IMR-90 (cell line): ENCODE measurements at regions not wholly inside any gene's neighbourhood (a gene's known extent, or its start where the extent isn't known, plus 50 kb on each side); places are given as distances from the start of the nearest gene placed in this dataset.

ENCODE experiments used
- ATAC-seq: fragments of 200-7000 bp; cut with Tn5 transposase; 2 replicates; pipeline ENCODE4 v1.9.1; 2020; ENCODE audit warnings: low read depth, mild to moderate bottlenecking, moderate library complexity
- BruUV-seq: library from RNA; stranded (reverse); fragments of 400-500 nt; replicated peaks from 2 replicates; lab custom pipeline; 2021; lab: Mats Ljungman, UMichigan
- CTCF ChIA-PET: fragments of 300-600 bp; formaldehyde crosslinking; extraction: SDS; loops from one replicate; lab custom pipeline; 2021; ENCODE audit warnings: antibody characterized with exemption; lab: Yijun Ruan, JAX
- POLR2A ChIA-PET: fragments of 300-600 bp; sonication (Branson Sonifier 250); formaldehyde crosslinking; loops from one replicate; lab custom pipeline; 2022; ENCODE audit warnings: antibody characterized with exemption; ENCODE audit not compliant: unreplicated experiment; lab: Charles Lee
- DNase-seq: peaks from one replicate; pipeline ENCODE4 v3.0.0; 2013
- H2AFZ ChIP-seq: replicated peaks from 2 replicates; pipeline ENCODE3; 2013; ENCODE audit warnings: low read length, mild to moderate bottlenecking; ENCODE audit not compliant: poor library complexity
- H2AK5ac ChIP-seq: 2 replicates; pipeline ENCODE4 v1.6.1; 2013; ENCODE audit warnings: low read depth, low read length, inconsistent platforms
- H2AK9ac ChIP-seq: replicated peaks from 2 replicates; pipeline ENCODE3; 2013; ENCODE audit warnings: mild to moderate bottlenecking, low read depth, low read length, moderate library complexity; ENCODE audit not compliant: poor library complexity
- H2BK120ac ChIP-seq: 2 replicates; pipeline ENCODE4 v1.6.1; 2013; ENCODE audit warnings: low read depth, low read length, inconsistent platforms
- H2BK15ac ChIP-seq: 3 replicates; pipeline ENCODE4 v1.6.1; 2013; ENCODE audit warnings: low read depth, low read length, inconsistent platforms
- H2BK20ac ChIP-seq: 2 replicates; pipeline ENCODE4 v1.6.1; 2013; ENCODE audit warnings: low read depth, mild to moderate bottlenecking, inconsistent platforms, low read length, moderate library complexity
- H2BK5ac ChIP-seq: 2 replicates; pipeline ENCODE4 v1.6.1; 2013; ENCODE audit warnings: mild to moderate bottlenecking, low read depth, low read length, inconsistent platforms; ENCODE audit not compliant: poor library complexity, severe bottlenecking
- H3K14ac ChIP-seq: replicated peaks from 2 replicates; pipeline ENCODE4 v1.6.1; 2013; ENCODE audit warnings: low read depth, low read length, inconsistent platforms
- H3K18ac ChIP-seq: 2 replicates; pipeline ENCODE4 v1.6.1; 2013; ENCODE audit warnings: low read depth, low read length, control low read depth
- H3K23ac ChIP-seq: 2 replicates; pipeline ENCODE4 v1.6.1; 2013; ENCODE audit warnings: low read depth, low read length, inconsistent platforms
- H3K27ac ChIP-seq: 2 replicates; pipeline ENCODE4 v1.5.1; 2013; ENCODE audit warnings: mild to moderate bottlenecking, control low read depth, low read length; ENCODE audit not compliant: insufficient read depth
- H3K27me3 ChIP-seq: 2 replicates; pipeline ENCODE4 v1.6.1; 2013; ENCODE audit warnings: low read length; ENCODE audit not compliant: control insufficient read depth, insufficient read depth
- H3K36me3 ChIP-seq: 2 replicates; pipeline ENCODE4 v1.6.1; 2013; ENCODE audit warnings: low read length, mixed read lengths; ENCODE audit not compliant: control insufficient read depth, insufficient read depth
- H3K4ac ChIP-seq: 2 replicates; pipeline ENCODE4 v1.6.1; 2013; ENCODE audit warnings: low read depth, low read length, inconsistent platforms
- H3K4me1 ChIP-seq: 2 replicates; pipeline ENCODE4 v1.6.1; 2013; ENCODE audit warnings: low read length, mixed read lengths; ENCODE audit not compliant: control insufficient read depth, insufficient read depth
- H3K4me2 ChIP-seq: 2 replicates; pipeline ENCODE4 v1.6.1; 2013; ENCODE audit warnings: low read depth, mild to moderate bottlenecking, control low read depth, low read length, moderate library complexity
- H3K4me3 ChIP-seq: 2 replicates; pipeline ENCODE4 v1.5.1; 2013; ENCODE audit warnings: low read depth, mild to moderate bottlenecking, control low read depth, low read length, moderate library complexity; ENCODE audit not compliant: insufficient read depth
- H3K56ac ChIP-seq: 2 replicates; pipeline ENCODE4 v1.6.1; 2013; ENCODE audit warnings: low read length, inconsistent platforms; ENCODE audit not compliant: insufficient read depth; ENCODE audit errors: extremely low read depth
- H3K79me1 ChIP-seq, 2 experiments: 2 replicates each; pipeline ENCODE4 v1.6.1; 2013; ENCODE audit warnings: low read length in 2 of 2, inconsistent platforms in 1 of 2, low read depth in 1 of 2
- H3K9ac ChIP-seq: 2 replicates; pipeline ENCODE4 v1.6.1; 2013; ENCODE audit warnings: low read depth, low read length, control low read depth
- H3K9me1 ChIP-seq: 2 replicates; pipeline ENCODE4 v1.6.1; 2013; ENCODE audit warnings: low read length, inconsistent platforms; ENCODE audit not compliant: insufficient read depth
- H3K9me3 ChIP-seq: 2 replicates; pipeline ENCODE4 v1.6.1; 2013; ENCODE audit warnings: low read length; ENCODE audit not compliant: control insufficient read depth, insufficient read depth
- H4K20me1 ChIP-seq: 2 replicates; pipeline ENCODE4 v1.6.1; 2013; ENCODE audit warnings: low read length, inconsistent platforms; ENCODE audit not compliant: insufficient read depth
- H4K5ac ChIP-seq: 2 replicates; pipeline ENCODE4 v1.6.1; 2013; ENCODE audit warnings: mild to moderate bottlenecking, low read depth, low read length, control low read depth
- H4K8ac ChIP-seq, 2 experiments: 2 replicates each; pipeline ENCODE4 v1.6.1; 2013; ENCODE audit warnings: low read depth in 2 of 2, low read length in 2 of 2, control low read depth in 1 of 2, inconsistent platforms in 1 of 2
- H4K91ac ChIP-seq: 2 replicates; pipeline ENCODE4 v1.6.1; 2013; ENCODE audit warnings: low read depth, low read length, inconsistent platforms; ENCODE audit not compliant: insufficient read depth
- BHLHE40 ChIP-seq: fragments of 150-350 bp; IDR thresholded peaks from 2 replicates; pipeline ENCODE4 v1.6.1; 2016; ENCODE audit warnings: mild to moderate bottlenecking, low read depth, low read length
- CEBPB ChIP-seq: IDR thresholded peaks from 2 replicates; pipeline ENCODE4 v1.6.1; 2012; ENCODE audit warnings: low read depth, low read length, improper control_type of control experiment
- CHD1 ChIP-seq: IDR thresholded peaks from 2 replicates; pipeline ENCODE4 v1.6.1; 2012; ENCODE audit warnings: low read depth, low read length, improper control_type of control experiment
- ELK1 ChIP-seq: fragments of 150-350 bp; IDR thresholded peaks from 2 replicates; pipeline ENCODE4 v1.6.1; 2016; ENCODE audit warnings: low read depth, mild to moderate bottlenecking, low read length, moderate library complexity, borderline replicate concordance
- FOS ChIP-seq: fragments of 150-350 bp; IDR thresholded peaks from 2 replicates; pipeline ENCODE4 v1.6.1; 2016; ENCODE audit warnings: low read depth, low read length
- MAFK ChIP-seq: IDR thresholded peaks from 2 replicates; pipeline ENCODE4 v1.6.1; 2012; ENCODE audit warnings: low read depth, low read length, improper control_type of control experiment
- MAZ ChIP-seq: IDR thresholded peaks from 2 replicates; pipeline ENCODE4 v1.6.1; 2012; ENCODE audit warnings: low read depth, mild to moderate bottlenecking, low read length, improper control_type of control experiment, moderate library complexity, borderline replicate concordance
- MXI1 ChIP-seq: IDR thresholded peaks from 2 replicates; pipeline ENCODE4 v1.6.1; 2012; ENCODE audit warnings: low read depth, mild to moderate bottlenecking, low read length, moderate library complexity, borderline replicate concordance
- NFE2L2 ChIP-seq: fragments of 150-350 bp; IDR thresholded peaks from 2 replicates; pipeline ENCODE4 v1.6.1; 2016; ENCODE audit warnings: low read depth, mild to moderate bottlenecking, low read length
- POLR2A ChIP-seq: IDR thresholded peaks from 2 replicates; pipeline ENCODE4 v1.6.1; 2012; ENCODE audit warnings: mild to moderate bottlenecking, low read depth, low read length
- RAD21 ChIP-seq: IDR thresholded peaks from 2 replicates; pipeline ENCODE4 v1.6.1; 2012; ENCODE audit warnings: low read length, improper control_type of control experiment
- RCOR1 ChIP-seq: IDR thresholded peaks from 2 replicates; pipeline ENCODE4 v1.6.1; 2012; ENCODE audit warnings: mild to moderate bottlenecking, low read length, improper control_type of control experiment; ENCODE audit not compliant: insufficient replicate concordance
- RFX5 ChIP-seq: IDR thresholded peaks from 2 replicates; pipeline ENCODE4 v1.8.0; 2012; ENCODE audit warnings: low read depth, mild to moderate bottlenecking, low read length, moderate library complexity
- SMC3 ChIP-seq: fragments of 150-350 bp; IDR thresholded peaks from 2 replicates; pipeline ENCODE4 v1.6.1; 2016; ENCODE audit warnings: low read depth, mild to moderate bottlenecking, antibody characterized with exemption, low read length, moderate library complexity
- WGBS, 2 experiments: methylation state at CpG; one replicate each; pipeline versions ENCODE4 v1.1.5 to v1.1.7; 2013; ENCODE audit warnings: missing lambda C conversion rate in 2 of 2; ENCODE audit not compliant: insufficient read length in 1 of 2; ENCODE audit errors: extremely low coverage in 2 of 2; 5-methylcytosine and 5-hydroxymethylcytosine counted together
- dilution Hi-C: fragments of 300-500 bp; cut with HindIII; formaldehyde crosslinking; loops from one replicate; pipeline ENCODE4 v1.14.3; 2018; ENCODE audit warnings: low sequenced_read_pairs; ENCODE audit not compliant: unreplicated experiment
- in situ Hi-C: fragments of 300-500 bp; cut with MboI; formaldehyde crosslinking; loops from 3 replicates; pipeline ENCODE4 v1.14.3; 2019; ENCODE audit warnings: low sequenced_read_pairs, inconsistent platforms, mixed read lengths
- intact Hi-C: fragments of 100-400 bp; cut with micrococcal nuclease; formaldehyde crosslinking; loops from 2 replicates; pipeline ENCODE4 v1.10.0; 2022
- TF ChIP-seq, protein P1 (sequence below): conservative IDR thresholded peaks from 2 replicates; pipeline ENCODE4 v1.5.1; 2012; ENCODE audit warnings: mild to moderate bottlenecking, low read depth, low read length, improper control_type of control experiment
- TF ChIP-seq, protein P2 (sequence below): fragments of 150-350 bp; IDR thresholded peaks from 2 replicates; pipeline ENCODE4 v1.6.1; 2017; ENCODE audit warnings: mild to moderate bottlenecking, antibody characterized with exemption, low read length, low read depth

- WGBS, 2 experiments: no CpG with 5 or more reads among the region's 6 CpGs
- Histone ChIP-seq H4K20me1 (no peaks in the 10 kb centered on the region), H3K4ac (no peak overlapping the region), H2BK20ac (no peak overlapping the region), H2AK5ac (no peak overlapping the region), H3K79me1 (no peaks in the 10 kb centered on the region), H3K27ac (no peak overlapping the region), H3K36me3 (no peaks in the 10 kb centered on the region), H3K14ac (no peak overlapping the region), H3K4me2 (no peak overlapping the region), H4K91ac (no peak overlapping the region), H3K9me3 (no peaks in the 10 kb centered on the region), H3K23ac (no peak overlapping the region), H3K27me3 (no peaks in the 10 kb centered on the region), H3K9ac (no peak overlapping the region), H2BK15ac (no peak overlapping the region), H2BK5ac (no peak overlapping the region), H3K4me3 (no peak overlapping the region), H4K5ac (no peak overlapping the region), H4K8ac (no peak overlapping the region), H3K4me1 (no peaks in the 10 kb centered on the region), H3K18ac (no peak overlapping the region), H2AFZ (no peak overlapping the region), H3K56ac (no peak overlapping the region), H2BK120ac (no peak overlapping the region), H3K9me1 (no peaks in the 10 kb centered on the region), H2AK9ac (no peak overlapping the region)
- ATAC-seq (no peak), DNase-seq (no peak)
- intact Hi-C loops (no loop called here), in situ Hi-C loops (no loop called here), dilution Hi-C loops (no loop called here)
- no peak for TF ChIP-seq RCOR1
- no peak for TF ChIP-seq BHLHE40
- TF ChIP-seq CEBPB: no peak
- no peak for TF ChIP-seq POLR2A
- no peak for TF ChIP-seq MXI1
- TF ChIP-seq RAD21: no peak
- TF ChIP-seq, protein P1, sequence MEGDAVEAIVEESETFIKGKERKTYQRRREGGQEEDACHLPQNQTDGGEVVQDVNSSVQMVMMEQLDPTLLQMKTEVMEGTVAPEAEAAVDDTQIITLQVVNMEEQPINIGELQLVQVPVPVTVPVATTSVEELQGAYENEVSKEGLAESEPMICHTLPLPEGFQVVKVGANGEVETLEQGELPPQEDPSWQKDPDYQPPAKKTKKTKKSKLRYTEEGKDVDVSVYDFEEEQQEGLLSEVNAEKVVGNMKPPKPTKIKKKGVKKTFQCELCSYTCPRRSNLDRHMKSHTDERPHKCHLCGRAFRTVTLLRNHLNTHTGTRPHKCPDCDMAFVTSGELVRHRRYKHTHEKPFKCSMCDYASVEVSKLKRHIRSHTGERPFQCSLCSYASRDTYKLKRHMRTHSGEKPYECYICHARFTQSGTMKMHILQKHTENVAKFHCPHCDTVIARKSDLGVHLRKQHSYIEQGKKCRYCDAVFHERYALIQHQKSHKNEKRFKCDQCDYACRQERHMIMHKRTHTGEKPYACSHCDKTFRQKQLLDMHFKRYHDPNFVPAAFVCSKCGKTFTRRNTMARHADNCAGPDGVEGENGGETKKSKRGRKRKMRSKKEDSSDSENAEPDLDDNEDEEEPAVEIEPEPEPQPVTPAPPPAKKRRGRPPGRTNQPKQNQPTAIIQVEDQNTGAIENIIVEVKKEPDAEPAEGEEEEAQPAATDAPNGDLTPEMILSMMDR: no peak
- no peak for TF ChIP-seq ELK1
- TF ChIP-seq RFX5: no peak
- no peak for TF ChIP-seq SMC3
- TF ChIP-seq MAZ: no peak
- no peak for TF ChIP-seq FOS
- TF ChIP-seq MAFK: no peak
- no peak for TF ChIP-seq CHD1
- TF ChIP-seq, protein P2, sequence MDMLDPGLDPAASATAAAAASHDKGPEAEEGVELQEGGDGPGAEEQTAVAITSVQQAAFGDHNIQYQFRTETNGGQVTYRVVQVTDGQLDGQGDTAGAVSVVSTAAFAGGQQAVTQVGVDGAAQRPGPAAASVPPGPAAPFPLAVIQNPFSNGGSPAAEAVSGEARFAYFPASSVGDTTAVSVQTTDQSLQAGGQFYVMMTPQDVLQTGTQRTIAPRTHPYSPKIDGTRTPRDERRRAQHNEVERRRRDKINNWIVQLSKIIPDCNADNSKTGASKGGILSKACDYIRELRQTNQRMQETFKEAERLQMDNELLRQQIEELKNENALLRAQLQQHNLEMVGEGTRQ: no peak
- TF ChIP-seq NFE2L2: no peak
- ChIA-PET CTCF (interaction anchor here (1.1 kb wide), 1 partner anchor 11 kb away, joined by 3 read pairs; no protein-coding TSS in a partner anchor), POLR2A (no interaction called here)
- BruUV-seq: no TSS peak
Observed at GRCh38 chr5:83889971-83890745, 169.5 kb upstream of the HAPLN1 start.
